ENCODE measurements at regions not wholly inside any gene's neighbourhood (a gene's known extent, or its start where the extent isn't known, plus 50 kb on each side); places are given as distances from the start of the nearest gene placed in this dataset.

GRCh38 chr4:71243091-71243833 lies 95.6 kb upstream of the SLC4A4 start:
- H3K4me1 Mint-ChIP-seq (ENCODE audit: low read depth in 2 of 2) = peaks cover 0 to 4% of the 10 kb centered on the region in 2 donors
- H3K27me3 Mint-ChIP-seq = no peaks in the 10 kb centered on the region
- no peaks in the 10 kb centered on the region for H3K9me3 Mint-ChIP-seq
- DNase-seq (no peak), ATAC-seq (replicated peaks) (no peak)
- no peak overlapping the region for H3K4me3 Mint-ChIP-seq
- no peak overlapping the region for H3K27ac Mint-ChIP-seq
- no peaks in the 10 kb centered on the region for H3K36me3 Mint-ChIP-seq (ENCODE audit: insufficient read depth)

DNA sequence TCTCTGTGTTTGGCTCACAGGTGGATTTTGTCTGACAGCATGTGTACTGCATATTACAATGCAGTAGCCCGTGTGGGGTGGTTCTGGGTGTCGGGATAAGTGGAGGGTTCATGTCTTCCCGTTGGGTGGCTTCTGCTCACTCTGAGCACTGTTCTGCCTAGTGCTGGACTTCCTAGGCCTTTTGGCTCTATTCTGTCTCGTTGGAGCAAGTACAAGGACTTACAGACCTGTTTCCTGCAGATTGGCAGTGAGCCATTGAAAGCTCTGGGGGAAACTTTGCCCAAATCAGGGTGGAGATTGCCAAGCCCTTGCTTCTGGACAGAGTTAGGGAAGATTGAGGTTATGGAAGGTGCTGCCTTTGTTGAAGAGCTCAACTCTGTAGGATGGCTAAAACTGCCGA lies 91.1 kb upstream of the SLC4A4 start:
- H3K27ac Mint-ChIP-seq = no peak overlapping the region
- no peaks in the 10 kb centered on the region for H3K9me3 Mint-ChIP-seq
- H3K4me1 Mint-ChIP-seq (ENCODE audit: low read depth in 2 of 2) = no peaks in the 10 kb centered on the region
- no peak for ATAC-seq (replicated peaks)
- no peaks in the 10 kb centered on the region for H3K27me3 Mint-ChIP-seq
- no peaks in the 10 kb centered on the region for H3K36me3 Mint-ChIP-seq (ENCODE audit: insufficient read depth)
- H3K4me3 Mint-ChIP-seq = no peak overlapping the region
- DNase-seq = no peak

DNA sequence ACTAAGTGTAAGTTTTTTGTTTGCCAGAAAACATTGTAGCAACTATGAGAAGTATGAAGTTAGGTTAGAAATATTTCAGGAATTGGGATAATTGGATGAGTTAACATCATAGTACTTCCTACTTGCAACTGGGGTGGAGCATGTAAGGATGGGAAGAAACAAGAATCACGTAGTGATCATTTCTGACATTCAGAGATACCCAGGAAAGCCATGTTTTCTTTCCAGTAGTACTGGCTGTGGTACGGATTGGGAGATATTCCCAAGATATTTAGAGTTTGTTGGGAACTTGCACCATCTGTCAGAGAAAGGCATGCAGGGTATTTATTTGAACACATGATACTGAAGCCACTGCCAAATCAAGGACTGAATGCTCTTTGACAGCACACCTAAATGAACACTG lies 87.6 kb upstream of the SLC4A4 start:
- ATAC-seq (replicated peaks) = no peak
- no peaks in the 10 kb centered on the region for H3K36me3 Mint-ChIP-seq (ENCODE audit: insufficient read depth)
- no peak overlapping the region for H3K4me3 Mint-ChIP-seq
- no peaks in the 10 kb centered on the region for H3K9me3 Mint-ChIP-seq
- H3K27me3 Mint-ChIP-seq = no peaks in the 10 kb centered on the region
- H3K4me1 Mint-ChIP-seq (ENCODE audit: low read depth in 2 of 2) = peaks cover 4 to 6% of the 10 kb centered on the region in 2 donors
- no peak overlapping the region for H3K27ac Mint-ChIP-seq
- DNase-seq = no peak

DNA sequence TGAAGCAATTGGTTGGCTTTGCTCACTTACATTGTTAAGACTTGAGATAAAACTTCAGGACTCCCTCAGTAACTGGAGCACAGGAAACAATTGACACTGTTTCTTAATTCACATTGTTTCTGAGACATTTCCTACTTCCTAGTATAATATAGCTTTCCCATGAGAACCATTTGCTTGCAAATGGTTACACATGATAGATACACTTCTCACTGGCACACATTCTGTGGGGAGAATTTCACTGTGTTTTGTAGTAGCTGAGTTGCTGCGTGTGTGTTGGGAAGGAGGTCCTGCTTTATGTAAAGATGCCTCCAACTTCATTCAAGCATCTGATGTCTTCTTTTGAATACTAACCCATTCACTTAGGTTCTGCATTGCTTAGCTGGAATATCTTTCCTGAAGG lies 85.3 kb upstream of the SLC4A4 start:
- H3K27me3 Mint-ChIP-seq = no peaks in the 10 kb centered on the region
- peaks cover 4 to 6% of the 10 kb centered on the region in 2 donors for H3K4me1 Mint-ChIP-seq (ENCODE audit: low read depth in 2 of 2)
- H3K36me3 Mint-ChIP-seq (ENCODE audit: insufficient read depth) = no peaks in the 10 kb centered on the region
- H3K9me3 Mint-ChIP-seq = no peaks in the 10 kb centered on the region
- ATAC-seq (replicated peaks) (no peak), DNase-seq (no peak)
- H3K27ac Mint-ChIP-seq = no peak overlapping the region
- H3K4me3 Mint-ChIP-seq = no peak overlapping the region

- H3K27me3 Mint-ChIP-seq = no peaks in the 10 kb centered on the region
- H3K36me3 Mint-ChIP-seq (ENCODE audit: insufficient read depth) = no peaks in the 10 kb centered on the region
- peaks cover 4 to 6% of the 10 kb centered on the region in 2 donors for H3K4me1 Mint-ChIP-seq (ENCODE audit: low read depth in 2 of 2)
- no peak overlapping the region for H3K4me3 Mint-ChIP-seq
- H3K27ac Mint-ChIP-seq = no peak overlapping the region
- ATAC-seq (replicated peaks) (no peak), DNase-seq (no peak)
- H3K9me3 Mint-ChIP-seq = no peaks in the 10 kb centered on the region
Measured at GRCh38 chr4:71254451-71255012, 84.3 kb upstream of the SLC4A4 start.

DNA sequence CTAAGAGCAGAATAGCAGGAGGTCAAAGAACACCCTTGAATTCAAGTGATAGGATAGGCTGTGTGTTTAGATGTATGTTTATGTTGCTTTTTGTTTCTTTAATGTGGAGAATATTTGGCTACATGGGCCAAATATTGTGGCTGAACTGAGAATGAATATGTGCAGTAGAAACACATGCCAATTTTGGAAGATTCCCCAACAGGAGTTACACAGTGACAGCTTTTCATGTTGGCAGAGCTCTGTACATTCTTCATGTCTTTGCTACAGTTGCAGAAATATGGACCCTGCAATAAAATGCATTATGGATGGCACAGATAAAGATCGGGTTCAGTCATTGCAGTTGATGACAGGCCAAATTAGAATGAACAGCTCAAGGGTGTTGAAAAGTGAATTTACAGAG lies 82.8 kb upstream of the SLC4A4 start:
- no peaks in the 10 kb centered on the region for H3K36me3 Mint-ChIP-seq (ENCODE audit: insufficient read depth)
- no peak overlapping the region for H3K27ac Mint-ChIP-seq
- no peaks in the 10 kb centered on the region for H3K9me3 Mint-ChIP-seq
- no peak overlapping the region for H3K4me3 Mint-ChIP-seq
- H3K27me3 Mint-ChIP-seq = no peaks in the 10 kb centered on the region
- no peak for DNase-seq
- ATAC-seq (replicated peaks) = no peak
- peaks cover 4 to 10% of the 10 kb centered on the region in 2 donors for H3K4me1 Mint-ChIP-seq (ENCODE audit: low read depth in 2 of 2)

DNA sequence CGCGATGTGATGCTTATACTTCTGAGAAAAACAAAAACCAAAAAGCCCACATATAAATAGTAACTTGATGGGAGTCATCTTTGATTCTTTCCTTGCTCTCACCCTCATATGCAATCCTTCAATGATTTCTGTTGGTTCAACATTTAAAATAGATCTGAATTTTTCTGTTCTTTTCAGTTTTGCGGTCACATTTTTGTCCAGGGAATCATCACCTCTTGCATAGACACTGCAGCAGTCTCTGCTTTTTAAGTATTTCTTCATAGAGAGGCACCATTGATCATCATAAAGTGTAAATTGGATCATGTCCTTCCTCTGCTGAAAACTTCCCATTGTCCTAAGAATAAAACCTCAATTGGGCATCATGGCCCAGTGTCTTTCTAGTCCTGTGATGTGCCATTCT lies 81.1 kb upstream of the SLC4A4 start:
- Mint-ChIP-seq H3K27ac (peak overlapping the region in 1 of 2 donors; percentile 15), H3K27me3 (no peaks in the 10 kb centered on the region), H3K4me3 (no peak overlapping the region), H3K4me1 (ENCODE audit: low read depth in 2 of 2) (peaks cover 9 to 21% of the 10 kb centered on the region in 2 donors), H3K9me3 (no peaks in the 10 kb centered on the region), H3K36me3 (ENCODE audit: insufficient read depth) (no peaks in the 10 kb centered on the region)
- no peak for ATAC-seq (replicated peaks)
- no peak for DNase-seq

DNA sequence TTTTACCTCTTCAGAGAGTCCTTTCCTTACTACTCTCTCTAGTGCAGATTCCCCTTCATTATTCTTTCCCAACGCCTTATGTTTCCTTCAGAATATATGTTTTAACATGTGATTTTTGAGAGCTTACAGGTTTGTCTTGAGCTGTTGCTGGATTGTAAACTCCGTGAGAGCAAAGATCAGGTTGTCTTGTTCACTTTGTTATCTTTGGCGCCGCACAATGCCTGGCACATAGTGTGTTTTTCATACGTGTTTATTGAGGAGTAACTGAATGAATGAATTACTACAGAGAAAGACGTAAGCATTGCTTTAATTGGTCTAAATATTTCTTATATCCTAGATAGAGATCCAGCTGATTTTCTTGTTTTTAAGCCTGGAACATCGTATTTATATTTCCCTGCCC lies 80.5 kb upstream of the SLC4A4 start:
- Mint-ChIP-seq H3K27me3 (no peaks in the 10 kb centered on the region), H3K4me1 (ENCODE audit: low read depth in 2 of 2) (peaks cover 9 to 26% of the 10 kb centered on the region in 2 donors), H3K9me3 (no peaks in the 10 kb centered on the region), H3K36me3 (ENCODE audit: insufficient read depth) (no peaks in the 10 kb centered on the region), H3K4me3 (no peak overlapping the region), H3K27ac (no peak overlapping the region)
- no peak for ATAC-seq (replicated peaks)
- DNase-seq = no peak

DNA sequence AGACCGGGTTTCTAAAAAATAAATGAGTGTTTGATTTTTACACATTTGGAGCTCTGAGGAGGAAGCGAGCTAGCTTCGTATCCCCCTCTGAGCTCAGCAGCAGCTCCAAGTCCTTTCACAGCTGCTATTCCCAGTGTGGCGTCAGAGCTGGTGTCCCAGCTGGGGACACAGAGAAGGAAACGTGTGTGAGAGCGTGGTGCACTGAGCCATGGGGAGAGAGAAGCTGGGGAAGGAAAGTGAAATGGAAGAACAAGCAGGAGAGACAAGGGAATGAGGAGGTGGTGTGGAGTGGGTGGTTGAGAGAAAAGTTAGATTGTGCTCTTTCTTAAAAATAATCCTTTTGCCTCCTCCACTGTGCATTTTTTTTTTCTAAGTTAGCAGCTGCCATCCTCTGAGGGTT lies 79.5 kb upstream of the SLC4A4 start:
- ATAC-seq (replicated peaks) (no peak), DNase-seq (no peak)
- Mint-ChIP-seq H3K27me3 (no peaks in the 10 kb centered on the region), H3K9me3 (no peaks in the 10 kb centered on the region), H3K4me3 (no peak overlapping the region), H3K36me3 (ENCODE audit: insufficient read depth) (no peaks in the 10 kb centered on the region), H3K4me1 (ENCODE audit: low read depth in 2 of 2) (peaks cover 5 to 20% of the 10 kb centered on the region in 2 donors), H3K27ac (no peak overlapping the region)

- DNase-seq = no peak
- H3K4me1 Mint-ChIP-seq (ENCODE audit: low read depth in 2 of 2) = peaks cover 5 to 20% of the 10 kb centered on the region in 2 donors
- H3K27ac Mint-ChIP-seq = no peak overlapping the region
- ATAC-seq (replicated peaks) = no peak
- H3K36me3 Mint-ChIP-seq (ENCODE audit: insufficient read depth) = no peaks in the 10 kb centered on the region
- no peaks in the 10 kb centered on the region for H3K9me3 Mint-ChIP-seq
- H3K4me3 Mint-ChIP-seq = no peak overlapping the region
- H3K27me3 Mint-ChIP-seq = no peaks in the 10 kb centered on the region
Measured at GRCh38 chr4:71259911-71260331, 78.9 kb upstream of the SLC4A4 start.

DNA sequence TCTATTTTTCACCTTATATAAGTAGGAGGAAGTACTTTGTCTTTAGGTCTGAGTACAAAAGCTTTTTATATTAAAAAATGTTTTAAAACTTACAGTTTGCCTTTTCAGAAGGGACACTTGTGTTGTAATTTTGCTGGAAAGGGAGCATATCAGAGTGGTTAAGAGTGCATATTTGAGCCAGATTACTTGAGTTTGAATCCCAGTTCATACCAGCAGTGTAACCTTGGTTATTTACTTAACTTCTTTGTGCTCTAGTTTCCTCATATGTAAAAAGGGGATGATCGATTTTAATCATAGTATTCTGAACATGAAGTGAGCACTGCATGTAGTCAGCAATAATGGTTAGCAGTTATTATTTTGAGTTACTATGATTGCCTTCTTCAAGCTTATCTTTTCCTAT lies 78.3 kb upstream of the SLC4A4 start:
- ATAC-seq (replicated peaks) = no peak
- no peak overlapping the region for H3K4me3 Mint-ChIP-seq
- H3K27me3 Mint-ChIP-seq = no peaks in the 10 kb centered on the region
- peaks cover 5 to 20% of the 10 kb centered on the region in 2 donors for H3K4me1 Mint-ChIP-seq (ENCODE audit: low read depth in 2 of 2)
- no peak for DNase-seq
- no peaks in the 10 kb centered on the region for H3K36me3 Mint-ChIP-seq (ENCODE audit: insufficient read depth)
- no peaks in the 10 kb centered on the region for H3K9me3 Mint-ChIP-seq
- H3K27ac Mint-ChIP-seq = no peak overlapping the region

GRCh38 chr4:71261001-71261400 lies 77.8 kb upstream of the SLC4A4 start:
- ATAC-seq (replicated peaks) (no peak), DNase-seq (no peak)
- H3K36me3 Mint-ChIP-seq (ENCODE audit: insufficient read depth) = no peaks in the 10 kb centered on the region
- no peak overlapping the region for H3K4me3 Mint-ChIP-seq
- no peaks in the 10 kb centered on the region for H3K9me3 Mint-ChIP-seq
- no peak overlapping the region for H3K27ac Mint-ChIP-seq
- peaks cover 5 to 20% of the 10 kb centered on the region in 2 donors for H3K4me1 Mint-ChIP-seq (ENCODE audit: low read depth in 2 of 2)
- no peaks in the 10 kb centered on the region for H3K27me3 Mint-ChIP-seq

GRCh38 chr4:71261633-71262121 lies 77.1 kb upstream of the SLC4A4 start:
- Mint-ChIP-seq H3K9me3 (no peaks in the 10 kb centered on the region), H3K36me3 (ENCODE audit: insufficient read depth) (no peaks in the 10 kb centered on the region), H3K4me3 (no peak overlapping the region), H3K4me1 (ENCODE audit: low read depth in 2 of 2) (peaks cover 8 to 25% of the 10 kb centered on the region in 2 donors), H3K27ac (peak overlapping the region in 1 of 2 donors; percentile 6), H3K27me3 (no peaks in the 10 kb centered on the region)
- no peak for DNase-seq
- ATAC-seq (replicated peaks) = peak; percentile 53

DNA sequence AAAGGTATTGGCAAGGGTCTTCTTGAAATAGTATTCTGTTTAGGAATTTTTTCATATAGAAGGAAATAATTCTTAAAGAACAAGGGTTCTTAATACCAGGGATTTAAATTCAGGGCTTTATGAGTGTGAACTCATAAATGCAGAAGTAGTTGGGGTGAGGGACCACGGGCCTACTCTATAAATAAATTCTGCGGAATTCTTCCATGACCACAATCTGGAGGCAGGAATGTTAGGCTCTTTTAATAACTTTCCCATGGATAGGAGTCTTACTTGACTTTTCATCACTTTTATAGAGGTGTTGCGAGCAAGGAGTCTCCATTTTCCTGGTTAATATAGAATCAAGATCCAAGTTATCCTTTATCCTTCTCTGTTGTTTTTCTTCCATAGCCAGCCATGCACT lies 76.7 kb upstream of the SLC4A4 start:
- no peak for ATAC-seq (replicated peaks)
- H3K4me3 Mint-ChIP-seq = no peak overlapping the region
- H3K4me1 Mint-ChIP-seq (ENCODE audit: low read depth in 2 of 2) = peaks cover 8 to 28% of the 10 kb centered on the region in 2 donors
- H3K27me3 Mint-ChIP-seq = no peaks in the 10 kb centered on the region
- no peaks in the 10 kb centered on the region for H3K36me3 Mint-ChIP-seq (ENCODE audit: insufficient read depth)
- peak overlapping the region in 1 of 2 donors; percentile 6 for H3K27ac Mint-ChIP-seq
- H3K9me3 Mint-ChIP-seq = no peaks in the 10 kb centered on the region
- DNase-seq = no peak

All from effector memory CD8-positive, alpha-beta T cell (primary cell).